ENCODE measurements at regions not wholly inside any gene's neighbourhood (a gene's known extent, or its start where the extent isn't known, plus 50 kb on each side); places are given as distances from the start of the nearest gene placed in this dataset.

- TF ChIP-seq ARID3A (IDR thresholded peaks at IDR 0.05; ENCODE audit: borderline replicate concordance, low read depth, low read length), result no peak
- TF ChIP-seq ZNF707 (CRISPR knock-in tag; conservative IDR thresholded peaks at IDR 0.05), result no peak
- TF ChIP-seq HIVEP1 (CRISPR knock-in tag; IDR thresholded peaks at IDR 0.05), result no peak
These were observed 131.3 kb downstream of the AASDHPPT start (continued) for GRCh38 chr11:106208760-106209159.

- Histone ChIP-seq H3K9ac (ENCODE audit: insufficient read depth in 1 of 2, low read depth in 2 of 2, low read length in 2 of 2) (no peak overlapping the region), H3K36me3 (ENCODE audit: control insufficient read depth, insufficient read depth, low read length) (no peaks in the 10 kb centered on the region), H2AFZ (ENCODE audit: low read depth, low read length) (no peak overlapping the region), H3K4me3 (no peak overlapping the region), H3K27me3 (ENCODE audit: control insufficient read depth in 2 of 2, insufficient read depth in 2 of 2, low read length in 2 of 2) (no peaks in the 10 kb centered on the region), H3K4me2 (ENCODE audit: insufficient read depth, low read length) (no peak overlapping the region), H3K4me1 (replicated peaks in 1 of 2; ENCODE audit: control insufficient read depth in 2 of 2, insufficient read depth in 2 of 2, low read length in 2 of 2) (no peaks in the 10 kb centered on the region), H4K20me1 (replicated peaks; ENCODE audit: control insufficient read depth, insufficient read depth, low read length) (no peaks in the 10 kb centered on the region), H3K79me2 (ENCODE audit: control insufficient read depth, insufficient read depth, low read length) (no peaks in the 10 kb centered on the region), H3K9me1 (ENCODE audit: control insufficient read depth, insufficient read depth, low read length) (no peaks in the 10 kb centered on the region), H3K9me3 (replicated peaks; ENCODE audit: control insufficient read depth, insufficient read depth, low read depth, low read length) (no peaks in the 10 kb centered on the region), H3K27ac (ENCODE audit: extremely low read depth, low read depth, low read length) (no peak overlapping the region)
- FAIRE-seq (no peak), DNase-seq (ENCODE audit: extremely low read depth in 1 of 4, low spot score in 3 of 4) (no peak), ATAC-seq (no peak)
- ChIA-PET POLR2A (no interaction called here), CTCF (ENCODE audit: low intra/inter-chr PET ratio) (no interaction called here)
- no TSS peak for BruUV-seq (replicated peaks)
- 0% methylated on average over 2 of the region's 2 CpGs for WGBS (ENCODE audit: insufficient coverage, low coverage, missing lambda C conversion rate)
- intact Hi-C loops (cut with micrococcal nuclease), result no loop called here
- in situ Hi-C loops (cut with MboI), result no loop called here
- TF ChIP-seq SP2 (IDR thresholded peaks at IDR 0.05; ENCODE audit: extremely low read depth, low read depth, low read length, poor library complexity, severe bottlenecking), result no peak
- TF ChIP-seq NR4A1 (CRISPR knock-in tag; IDR thresholded peaks at IDR 0.05), result no peak
- no peak for TF ChIP-seq NR4A1 (tag; IDR thresholded peaks at IDR 0.05)
- no peak for TF ChIP-seq PHF8 (IDR thresholded peaks at IDR 0.05; ENCODE audit: borderline replicate concordance, low read length)
- TF ChIP-seq STAT5B (CRISPR knock-in tag; IDR thresholded peaks at IDR 0.05), result no peak
These were observed 134.6 kb downstream of the AASDHPPT start for GRCh38 chr11:106212081-106212480.

Measured in K562 (cell line).